ENCODE measurements at regions not wholly inside any gene's neighbourhood (a gene's known extent, or its start where the extent isn't known, plus 50 kb on each side); places are given as distances from the start of the nearest gene placed in this dataset.

- DNase-seq (ENCODE audit: low read depth), result no peak
- TF ChIP-seq CTCF (IDR thresholded peaks at IDR 0.05; ENCODE audit: low read depth, low read length, missing control alignments), result no peak
- H3K4me3 ChIP-seq (ENCODE audit: low read depth, low read length), result no peak overlapping the region
Observed at GRCh38 chr6:92930171-92930570, 489.2 kb downstream of the EPHA7 start.

DNA sequence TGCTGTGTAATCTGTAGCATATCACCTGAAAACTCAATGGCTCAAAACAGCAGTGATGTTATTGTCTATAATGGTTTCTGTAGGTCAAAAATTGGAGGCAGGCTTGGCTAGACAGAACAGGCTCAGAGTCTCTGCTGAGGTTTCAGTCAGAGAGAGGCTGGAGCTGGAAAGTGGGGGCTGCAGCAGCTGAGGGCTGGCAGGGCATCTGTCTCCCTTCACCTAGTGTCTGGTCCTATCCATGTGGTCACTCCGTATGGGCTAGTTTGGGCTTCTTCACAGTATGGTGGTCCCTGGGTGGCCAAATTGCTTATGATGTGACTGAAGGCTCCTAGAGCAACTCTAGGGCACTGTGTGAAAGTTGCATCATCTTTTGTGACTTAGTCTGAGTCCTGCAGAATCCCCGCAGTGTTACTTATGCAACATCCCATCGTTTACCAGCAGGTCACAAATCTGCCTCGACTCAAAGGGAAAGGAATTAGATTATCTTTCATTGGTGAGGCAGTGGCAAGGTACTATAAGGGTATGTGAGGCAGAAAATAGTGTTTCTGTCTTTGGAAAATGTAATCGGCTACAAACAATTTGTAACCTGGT, 497.0 kb downstream of the EPHA7 start:
- DNase-seq (ENCODE audit: low read depth), result no peak
- TF ChIP-seq CTCF (IDR thresholded peaks at IDR 0.05; ENCODE audit: low read depth, low read length, missing control alignments), result no peak
- no peak overlapping the region for H3K4me3 ChIP-seq (ENCODE audit: low read depth, low read length)

- no peak for TF ChIP-seq CTCF (IDR thresholded peaks at IDR 0.05; ENCODE audit: low read depth, low read length, missing control alignments)
- DNase-seq (ENCODE audit: low read depth), result no peak
- no peak overlapping the region for H3K4me3 ChIP-seq (ENCODE audit: low read depth, low read length)
Observed at GRCh38 chr6:92915466-92915865, 503.9 kb downstream of the EPHA7 start.

GRCh38 chr6:92911301-92911700, 508.1 kb downstream of the EPHA7 start:
- no peak overlapping the region for H3K4me3 ChIP-seq (ENCODE audit: low read depth, low read length)
- no peak for DNase-seq (ENCODE audit: low read depth)
- TF ChIP-seq CTCF (IDR thresholded peaks at IDR 0.05; ENCODE audit: low read depth, low read length, missing control alignments), result no peak

DNA sequence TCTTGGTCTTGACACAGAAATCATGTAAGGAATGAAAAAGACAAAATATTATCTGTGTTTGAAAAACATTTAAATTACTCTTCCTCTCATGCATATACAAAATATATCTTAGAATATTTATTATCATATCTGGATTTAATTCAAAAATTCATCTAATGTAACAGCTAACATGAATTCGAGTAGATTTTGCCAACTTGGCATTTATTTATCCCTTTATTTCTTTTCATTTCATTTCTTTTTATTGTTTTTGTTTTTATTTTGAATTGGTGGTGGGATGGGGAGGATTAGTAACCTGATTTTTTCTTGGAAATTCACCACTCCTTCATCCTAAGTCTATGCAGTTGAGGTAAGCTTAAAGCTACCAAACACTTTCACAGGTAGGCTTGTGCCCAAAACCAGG, 508.7 kb downstream of the EPHA7 start:
- no peak for DNase-seq (ENCODE audit: low read depth)
- no peak overlapping the region for H3K4me3 ChIP-seq (ENCODE audit: low read depth, low read length)
- no peak for TF ChIP-seq CTCF (IDR thresholded peaks at IDR 0.05; ENCODE audit: low read depth, low read length, missing control alignments)

DNA sequence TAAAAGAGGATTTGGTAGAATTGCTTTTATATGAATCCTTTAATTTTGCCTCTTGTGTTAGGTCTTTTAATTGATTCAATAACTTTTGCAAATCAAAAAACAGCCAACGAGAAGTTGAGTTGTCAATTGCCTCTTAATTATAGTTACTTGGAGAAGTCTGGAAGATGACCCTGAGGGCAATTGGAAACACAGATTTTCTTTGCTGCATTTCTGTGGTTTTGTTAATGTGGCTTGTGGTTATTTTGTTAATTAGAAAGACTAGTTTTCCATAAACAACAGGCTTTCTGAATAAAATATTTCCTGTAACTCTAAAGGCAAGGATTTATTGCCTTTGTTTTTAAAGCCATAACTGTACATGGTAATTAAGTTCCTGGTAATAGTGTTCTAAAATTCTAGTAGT, 513.0 kb downstream of the EPHA7 start:
- no peak overlapping the region for H3K4me3 ChIP-seq (ENCODE audit: low read depth, low read length)
- no peak for TF ChIP-seq CTCF (IDR thresholded peaks at IDR 0.05; ENCODE audit: low read depth, low read length, missing control alignments)
- DNase-seq (ENCODE audit: low read depth), result no peak

DNA sequence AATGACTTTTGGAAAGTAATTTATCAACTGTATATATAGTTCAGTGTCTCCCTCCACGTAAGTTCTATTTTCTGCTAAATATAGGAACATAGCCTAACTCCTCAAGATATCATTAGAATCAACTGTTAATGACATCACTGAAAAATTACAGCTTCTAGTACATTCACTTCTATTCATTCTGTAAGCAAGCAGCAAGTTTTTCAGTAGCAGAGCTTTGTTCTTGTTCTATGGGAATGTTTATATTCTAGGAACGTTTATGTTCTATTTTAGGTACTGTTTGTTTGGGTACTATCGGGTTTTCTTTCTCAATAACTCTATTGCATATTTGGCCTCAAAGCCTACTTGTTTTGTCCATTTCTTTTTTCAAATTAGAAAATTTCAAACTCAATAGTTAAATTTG, 525.6 kb downstream of the EPHA7 start:
- H3K4me3 ChIP-seq (ENCODE audit: low read depth, low read length), result no peak overlapping the region
- TF ChIP-seq CTCF (IDR thresholded peaks at IDR 0.05; ENCODE audit: low read depth, low read length, missing control alignments), result no peak
- DNase-seq (ENCODE audit: low read depth), result no peak
